Left ventricle myocardium inferior (tissue), 1 donor: ENCODE measurements at regions not wholly inside any gene's neighbourhood (a gene's known extent, or its start where the extent isn't known, plus 50 kb on each side); places are given as distances from the start of the nearest gene placed in this dataset.
"Not testable (repeated sequence)": the region's sequence is repeated elsewhere in the genome, so short reads cannot be mapped to it uniquely, and the experiment has no call there.

Experiments
- DNase-seq: peaks from one replicate; pipeline ENCODE4 v3.0.0-alpha.2; 2020
- H3K27ac ChIP-seq: fragments of 200-600 bp; replicated peaks from 2 replicates; pipeline ENCODE4 v1.8.0; 2021
- H3K27me3 ChIP-seq: fragments of 200-600 bp; 2 replicates; pipeline ENCODE4 v1.8.0; 2021; ENCODE audit warnings: low read depth
- H3K36me3 ChIP-seq: fragments of 200-600 bp; 2 replicates; pipeline ENCODE4 v1.8.0; 2021
- H3K4me1 ChIP-seq: fragments of 200-600 bp; 2 replicates; pipeline ENCODE4 v1.8.0; 2021
- H3K4me3 ChIP-seq: fragments of 200-600 bp; 2 replicates; pipeline ENCODE4 v1.8.0; 2021; ENCODE audit warnings: mild to moderate bottlenecking, moderate library complexity
- H3K9me3 ChIP-seq: fragments of 200-600 bp; replicated peaks from 2 replicates; pipeline ENCODE4 v1.8.0; 2021
- CTCF ChIP-seq: fragments of 200-600 bp; IDR thresholded peaks from 2 replicates; pipeline ENCODE4 v1.8.0; 2021; ENCODE audit warnings: antibody characterized with exemption, mild to moderate bottlenecking, borderline replicate concordance
- intact Hi-C: fragments of 100-400 bp; cut with micrococcal nuclease; formaldehyde crosslinking; loops from one replicate; pipeline ENCODE4 v1.11.0; 2022
- donor health status: DM: no; HTN: yes; CAD: no; lungs with severe emphysema.

- Histone ChIP-seq H3K9me3 (peaks cover 5% of the 10 kb centered on the region), H3K36me3 (no peaks in the 10 kb centered on the region), H3K27me3 (no peaks in the 10 kb centered on the region), H3K4me3 (no peak overlapping the region), H3K4me1 (no peaks in the 10 kb centered on the region), H3K27ac (no peak overlapping the region)
- TF ChIP-seq CTCF: no peak
- intact Hi-C loops: no loop called here
- DNase-seq: no peak
These were observed 458.0 kb downstream of the CPS1 start for GRCh38 chr2:211014376-211014775.

GRCh38 chr2:211014906-211015305 lies 458.5 kb downstream of the CPS1 start:
- intact Hi-C loops: no loop called here
- H3K4me1 ChIP-seq: no peaks in the 10 kb centered on the region
- H3K9me3 ChIP-seq: peaks cover 5% of the 10 kb centered on the region
- H3K36me3 ChIP-seq: no peaks in the 10 kb centered on the region
- H3K27ac ChIP-seq: no peak overlapping the region
- no peaks in the 10 kb centered on the region for H3K27me3 ChIP-seq
- no peak for TF ChIP-seq CTCF
- H3K4me3 ChIP-seq: no peak overlapping the region
- DNase-seq: no peak

GRCh38 chr2:211025089-211025488 lies 468.7 kb downstream of the CPS1 start:
- DNase-seq, H3K27me3 ChIP-seq, H3K4me3 ChIP-seq, H3K4me1 ChIP-seq, H3K36me3 ChIP-seq, intact Hi-C loops, H3K27ac ChIP-seq: not testable (repeated sequence)
- H3K9me3 ChIP-seq: peaks cover 59% of the 10 kb centered on the region

- peaks cover 57% of the 10 kb centered on the region for H3K9me3 ChIP-seq
- no peak for DNase-seq
- intact Hi-C loops: no loop called here
- H3K27ac ChIP-seq: no peak overlapping the region
- no peak overlapping the region for H3K4me3 ChIP-seq
- no peak for TF ChIP-seq CTCF
- no peaks in the 10 kb centered on the region for H3K36me3 ChIP-seq
- H3K27me3 ChIP-seq: no peaks in the 10 kb centered on the region
- no peaks in the 10 kb centered on the region for H3K4me1 ChIP-seq
These were observed 469.7 kb downstream of the CPS1 start for GRCh38 chr2:211026109-211026508.

- Histone ChIP-seq H3K4me1 (no peaks in the 10 kb centered on the region), H3K9me3 (peaks cover 39% of the 10 kb centered on the region), H3K27ac (no peak overlapping the region), H3K36me3 (no peaks in the 10 kb centered on the region), H3K4me3 (no peak overlapping the region), H3K27me3 (no peaks in the 10 kb centered on the region)
- TF ChIP-seq CTCF: no peak
- intact Hi-C loops: no loop called here
- no peak for DNase-seq
These were observed 471.6 kb downstream of the CPS1 start for GRCh38 chr2:211027976-211028375.

GRCh38 chr2:211033765-211034164 lies 477.4 kb downstream of the CPS1 start:
- no peaks in the 10 kb centered on the region for H3K4me1 ChIP-seq
- H3K4me3 ChIP-seq: no peak overlapping the region
- no peaks in the 10 kb centered on the region for H3K9me3 ChIP-seq
- intact Hi-C loops: no loop called here
- no peaks in the 10 kb centered on the region for H3K36me3 ChIP-seq
- peak; percentile 41 for TF ChIP-seq CTCF
- DNase-seq: no peak
- no peak overlapping the region for H3K27ac ChIP-seq
- no peaks in the 10 kb centered on the region for H3K27me3 ChIP-seq
